PFSK-1 (cell line): ENCODE measurements at regions not wholly inside any gene's neighbourhood (a gene's known extent, or its start where the extent isn't known, plus 50 kb on each side); places are given as distances from the start of the nearest gene placed in this dataset.

Experiments
- FOXP2 ChIP-seq: optimal IDR thresholded peaks from 2 replicates; pipeline ENCODE3; 2011; ENCODE audit warnings: borderline replicate concordance, control low read depth, inconsistent platforms; ENCODE audit not compliant: insufficient read depth; ENCODE audit errors: extremely low read length, extremely low read depth
- POLR2AphosphoS5 ChIP-seq: IDR thresholded peaks from 2 replicates; pipeline ENCODE4 v1.6.1; 2012; ENCODE audit warnings: low read depth, mild to moderate bottlenecking, control low read depth, low read length, moderate library complexity
- SIN3A ChIP-seq: IDR thresholded peaks from 2 replicates; pipeline ENCODE4 v1.6.1; 2012; ENCODE audit warnings: mild to moderate bottlenecking, low read length, moderate library complexity, borderline replicate concordance; ENCODE audit not compliant: insufficient read depth
- TAF1 ChIP-seq: IDR thresholded peaks from 2 replicates; pipeline ENCODE4 v1.6.1; 2012; ENCODE audit warnings: low read length, control low read depth, borderline replicate concordance; ENCODE audit not compliant: insufficient read depth
- TF ChIP-seq, protein P1 (sequence below), 2 experiments: IDR thresholded peaks; 2 replicates each; pipeline versions ENCODE4 v1.6.1 to v1.8.0; 2011 to 2012; ENCODE audit warnings: low read depth in 2 of 2, low read length in 2 of 2, control low read depth in 1 of 2, inconsistent platforms in 1 of 2, mild to moderate bottlenecking in 1 of 2, moderate library complexity in 1 of 2; ENCODE audit not compliant: insufficient read depth in 1 of 2

DNA sequence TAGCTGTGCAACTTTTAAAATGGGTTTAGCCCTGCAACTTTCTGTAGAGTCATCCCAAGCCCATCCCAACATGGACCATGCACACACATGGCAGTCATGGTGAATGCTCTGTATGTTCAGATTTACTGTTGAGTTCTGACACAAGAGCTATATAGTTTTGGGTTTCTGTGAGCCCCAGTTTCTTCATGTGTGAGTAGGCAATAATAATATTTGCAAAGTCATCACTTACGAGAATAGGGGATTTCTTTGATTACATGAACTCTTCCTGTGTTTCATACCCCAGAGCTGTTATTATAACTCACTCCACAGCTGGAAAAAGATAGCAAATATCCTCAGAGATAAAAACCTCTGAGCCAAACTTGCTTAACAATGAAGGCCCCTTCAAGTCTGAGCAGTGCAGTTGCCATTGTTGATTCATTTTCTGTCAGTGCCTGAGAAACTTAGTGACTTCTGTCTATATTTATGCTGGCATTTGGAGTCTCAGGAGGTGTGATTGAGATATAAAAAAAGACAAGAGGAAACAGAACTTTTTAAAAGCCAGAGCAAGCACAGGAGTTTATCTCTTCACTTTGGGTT is 767.9 kb upstream of the API5 start:
- TF ChIP-seq FOXP2: no peak
- no peak for TF ChIP-seq POLR2AphosphoS5
- no peak for TF ChIP-seq SIN3A
- TF ChIP-seq TAF1: no peak
- TF ChIP-seq, protein P1, sequence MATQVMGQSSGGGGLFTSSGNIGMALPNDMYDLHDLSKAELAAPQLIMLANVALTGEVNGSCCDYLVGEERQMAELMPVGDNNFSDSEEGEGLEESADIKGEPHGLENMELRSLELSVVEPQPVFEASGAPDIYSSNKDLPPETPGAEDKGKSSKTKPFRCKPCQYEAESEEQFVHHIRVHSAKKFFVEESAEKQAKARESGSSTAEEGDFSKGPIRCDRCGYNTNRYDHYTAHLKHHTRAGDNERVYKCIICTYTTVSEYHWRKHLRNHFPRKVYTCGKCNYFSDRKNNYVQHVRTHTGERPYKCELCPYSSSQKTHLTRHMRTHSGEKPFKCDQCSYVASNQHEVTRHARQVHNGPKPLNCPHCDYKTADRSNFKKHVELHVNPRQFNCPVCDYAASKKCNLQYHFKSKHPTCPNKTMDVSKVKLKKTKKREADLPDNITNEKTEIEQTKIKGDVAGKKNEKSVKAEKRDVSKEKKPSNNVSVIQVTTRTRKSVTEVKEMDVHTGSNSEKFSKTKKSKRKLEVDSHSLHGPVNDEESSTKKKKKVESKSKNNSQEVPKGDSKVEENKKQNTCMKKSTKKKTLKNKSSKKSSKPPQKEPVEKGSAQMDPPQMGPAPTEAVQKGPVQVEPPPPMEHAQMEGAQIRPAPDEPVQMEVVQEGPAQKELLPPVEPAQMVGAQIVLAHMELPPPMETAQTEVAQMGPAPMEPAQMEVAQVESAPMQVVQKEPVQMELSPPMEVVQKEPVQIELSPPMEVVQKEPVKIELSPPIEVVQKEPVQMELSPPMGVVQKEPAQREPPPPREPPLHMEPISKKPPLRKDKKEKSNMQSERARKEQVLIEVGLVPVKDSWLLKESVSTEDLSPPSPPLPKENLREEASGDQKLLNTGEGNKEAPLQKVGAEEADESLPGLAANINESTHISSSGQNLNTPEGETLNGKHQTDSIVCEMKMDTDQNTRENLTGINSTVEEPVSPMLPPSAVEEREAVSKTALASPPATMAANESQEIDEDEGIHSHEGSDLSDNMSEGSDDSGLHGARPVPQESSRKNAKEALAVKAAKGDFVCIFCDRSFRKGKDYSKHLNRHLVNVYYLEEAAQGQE (IDR thresholded peaks at IDR 0.05; ENCODE audit: insufficient read depth in 1 of 2, low read depth in 2 of 2, low read length in 2 of 2): no peak

DNA sequence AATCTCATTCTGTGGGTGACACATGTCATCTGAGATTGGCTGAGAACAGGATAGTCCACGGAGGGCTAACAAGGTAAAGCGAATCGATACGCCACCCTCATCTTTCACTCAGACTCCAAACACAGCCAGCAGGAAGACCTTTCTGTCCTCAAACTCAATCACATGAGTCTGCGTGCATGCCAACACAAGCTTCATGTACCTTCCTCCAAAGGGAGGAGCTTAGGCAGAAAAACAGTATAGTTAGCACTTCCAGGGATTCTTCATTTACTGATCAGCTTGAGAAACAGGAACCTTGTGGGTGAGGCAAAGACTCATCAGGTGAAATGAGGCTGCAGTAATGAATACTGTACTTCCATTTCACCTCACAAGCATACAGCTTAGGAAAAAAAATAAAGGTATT is 767.1 kb upstream of the API5 start:
- TF ChIP-seq TAF1 (no peak), FOXP2 (no peak), POLR2AphosphoS5 (no peak), SIN3A (no peak)
- TF ChIP-seq, protein P1 (IDR thresholded peaks at IDR 0.05; ENCODE audit: insufficient read depth in 1 of 2, low read depth in 2 of 2, low read length in 2 of 2): no peak

- TF ChIP-seq POLR2AphosphoS5 (no peak), TAF1 (no peak), FOXP2 (no peak), SIN3A (no peak)
- TF ChIP-seq, protein P1 (IDR thresholded peaks at IDR 0.05; ENCODE audit: insufficient read depth in 1 of 2, low read depth in 2 of 2, low read length in 2 of 2): no peak
These were observed 765.8 kb upstream of the API5 start for GRCh38 chr11:42545954-42546353.

GRCh38 chr11:42552786-42553185 is 759.0 kb upstream of the API5 start:
- TF ChIP-seq POLR2AphosphoS5 (no peak), FOXP2 (no peak), SIN3A (no peak), TAF1 (no peak)
- TF ChIP-seq, protein P1 (IDR thresholded peaks at IDR 0.05; ENCODE audit: insufficient read depth in 1 of 2, low read depth in 2 of 2, low read length in 2 of 2): no peak

- TF ChIP-seq FOXP2 (no peak), SIN3A (no peak), TAF1 (no peak), POLR2AphosphoS5 (no peak)
- TF ChIP-seq, protein P1 (IDR thresholded peaks at IDR 0.05; ENCODE audit: insufficient read depth in 1 of 2, low read depth in 2 of 2, low read length in 2 of 2): no peak
These were observed 756.6 kb upstream of the API5 start for GRCh38 chr11:42555190-42555589.
